GM12878 (cell line): ENCODE measurements at regions not wholly inside any gene's neighbourhood (a gene's known extent, or its start where the extent isn't known, plus 50 kb on each side); places are given as distances from the start of the nearest gene placed in this dataset.

Experiments
- ATAC-seq: fragments of 200-7000 bp; cut with Tn5 transposase; 3 replicates; pipeline ENCODE4 v1.9.1; 2020; ENCODE audit warnings: mild to moderate bottlenecking, moderate library complexity
- BruUV-seq: library from RNA; stranded (reverse); fragments of 400-500 nt; replicated peaks from 2 replicates; lab custom pipeline; 2021; lab: Mats Ljungman, UMichigan
- CTCF ChIA-PET: fragments of 300-600 bp; sonication (Branson Sonifier 250); formaldehyde crosslinking; extraction: SDS; loops from one replicate; lab custom pipeline; 2021; ENCODE audit warnings: inconsistent platforms; lab: Yijun Ruan, JAX
- POLR2A ChIA-PET: fragments of 350-600 bp; formaldehyde crosslinking; extraction: SDS; loops from one replicate; lab custom pipeline; 2021; ENCODE audit warnings: inconsistent platforms; lab: Charles Lee
- RAD21 ChIA-PET: fragments of 300-600 bp; sonication (Branson Sonifier 250); formaldehyde crosslinking; loops from one replicate; lab custom pipeline; 2023; ENCODE audit warnings: antibody characterized with exemption; ENCODE audit not compliant: unreplicated experiment; lab: Charles Lee
- SMC1A ChIA-PET: fragments of 300-600 bp; sonication (Branson Sonifier 250); formaldehyde crosslinking; loops from one replicate; lab custom pipeline; 2023; ENCODE audit not compliant: unreplicated experiment, uncharacterized antibody; lab: Charles Lee
- DNase-seq: peaks from one replicate; pipeline ENCODE4 v3.0.0-alpha.2; 2011; ENCODE audit warnings: low read depth, low spot score
- FAIRE-seq: peaks from 3 replicates; lab custom pipeline; 2011; peaks lifted over from hg19 to GRCh38; lab: Jason Lieb, UNC
- H2AFZ ChIP-seq: 2 replicates; pipeline ENCODE4 v1.6.0; 2011; ENCODE audit warnings: low read depth, low read length, control low read depth; ENCODE audit not compliant: control insufficient read depth
- H3K27ac ChIP-seq: 2 replicates; pipeline ENCODE4 v1.5.1; 2011; ENCODE audit warnings: control low read depth; ENCODE audit not compliant: control insufficient read depth, insufficient read depth
- H3K27me3 ChIP-seq, 2 experiments: replicated peaks in 1 of 2; 2 replicates each; pipeline versions ENCODE4 v1.6.0 to v1.6.1; 2011; ENCODE audit warnings: low read length in 1 of 2; ENCODE audit not compliant: control insufficient read depth in 2 of 2, insufficient read depth in 2 of 2
- H3K36me3 ChIP-seq, 2 experiments: 2 replicates each; pipeline ENCODE4 v1.5.1; 2011; ENCODE audit warnings: low read length in 1 of 2; ENCODE audit not compliant: control insufficient read depth in 2 of 2, insufficient read depth in 2 of 2
- H3K4me1 ChIP-seq: 2 replicates; pipeline ENCODE4 v1.6.1; 2011; ENCODE audit warnings: mild to moderate bottlenecking, low read length, moderate library complexity, mixed read lengths; ENCODE audit not compliant: control insufficient read depth, insufficient read depth
- H3K4me2 ChIP-seq: 2 replicates; pipeline ENCODE4 v1.6.0; 2011; ENCODE audit warnings: control low read depth; ENCODE audit not compliant: control insufficient read depth, insufficient read depth
- H3K4me3 ChIP-seq: fragments of 200-600 bp; sonication (generic); 2 replicates; pipeline ENCODE4 v1.5.1; 2016
- H3K79me2 ChIP-seq: 2 replicates; pipeline ENCODE4 v1.6.0; 2011; ENCODE audit warnings: low read length; ENCODE audit not compliant: control insufficient read depth, insufficient read depth
- H3K9ac ChIP-seq: 2 replicates; pipeline ENCODE4 v1.8.0; 2011; ENCODE audit warnings: low read length, control low read depth, mixed read lengths; ENCODE audit not compliant: control insufficient read depth, insufficient read depth
- H3K9me3 ChIP-seq: replicated peaks from 3 replicates; pipeline ENCODE4 v1.5.1; 2011; ENCODE audit warnings: mild to moderate bottlenecking, low read length; ENCODE audit not compliant: control insufficient read depth, insufficient read depth
- H4K20me1 ChIP-seq: 2 replicates; pipeline ENCODE4 v1.6.0; 2011; ENCODE audit not compliant: control insufficient read depth, insufficient read depth
- BACH1 ChIP-seq: fragments of 450-650 bp; IDR thresholded peaks from 2 replicates; pipeline ENCODE4 v1.6.1; 2017; ENCODE audit warnings: mild to moderate bottlenecking, borderline replicate concordance
- FOXK2 ChIP-seq: fragments of 450-650 bp; IDR thresholded peaks from 2 replicates; pipeline ENCODE4 v1.6.1; 2017; ENCODE audit warnings: mild to moderate bottlenecking, moderate library complexity
- PAX5 ChIP-seq: IDR thresholded peaks from 2 replicates; pipeline ENCODE4 v1.6.1; 2011; ENCODE audit warnings: low read depth, low read length, borderline replicate concordance
- WGBS: methylation state at CpG from one replicate; pipeline ENCODE4 v1.1.6; 2016; ENCODE audit warnings: low lambda C conversion rate; ENCODE audit not compliant: insufficient replicate concordance, insufficient coverage; ENCODE audit errors: missing lambda C conversion rate; 5-methylcytosine and 5-hydroxymethylcytosine counted together
- in situ Hi-C: fragments of 300-500 bp; cut with MboI; formaldehyde crosslinking; loops from 9 replicates; pipeline ENCODE4 v1.14.3; 2018; ENCODE audit warnings: mixed read lengths
- intact Hi-C: fragments of 100-400 bp; cut with micrococcal nuclease; formaldehyde crosslinking; loops from one replicate; pipeline ENCODE4 v1.14.2; 2022; ENCODE audit not compliant: unreplicated experiment
- TF ChIP-seq, protein P1 (sequence below): fragments of 450-650 bp; IDR thresholded peaks from 2 replicates; pipeline ENCODE4 v1.6.1; 2018; ENCODE audit warnings: mild to moderate bottlenecking, low read depth, moderate library complexity; ENCODE audit not compliant: partially characterized antibody
- TF ChIP-seq, protein P2 (sequence below): IDR thresholded peaks from 2 replicates; pipeline ENCODE4 v1.6.1; 2012; ENCODE audit warnings: low read depth, low read length, improper control_type of control experiment
- TF ChIP-seq, protein P3 (sequence below): fragments of 450-650 bp; IDR thresholded peaks from 2 replicates; pipeline ENCODE4 v1.6.1; 2016; ENCODE audit warnings: mild to moderate bottlenecking
- TF ChIP-seq, protein P4 (sequence below): fragments of 450-650 bp; formaldehyde crosslinking; IDR thresholded peaks from 2 replicates; pipeline ENCODE4 v1.4.0; 2020; ENCODE audit warnings: mild to moderate bottlenecking, moderate library complexity

GRCh38 chr2:65804777-65805176, 372.4 kb upstream of the SPRED2 start:
- Histone ChIP-seq H3K27me3 (no peaks in the 10 kb centered on the region), H3K4me3 (no peak overlapping the region), H2AFZ (no peak overlapping the region), H3K9me3 (no peaks in the 10 kb centered on the region), H4K20me1 (no peaks in the 10 kb centered on the region), H3K4me2 (no peak overlapping the region), H3K27ac (no peak overlapping the region), H3K4me1 (no peaks in the 10 kb centered on the region), H3K36me3 (no peaks in the 10 kb centered on the region), H3K9ac (no peak overlapping the region), H3K79me2 (no peaks in the 10 kb centered on the region)
- WGBS: 62% methylated on average over 3 of the region's 3 CpGs
- no TSS peak for BruUV-seq
- DNase-seq: no peak
- TF ChIP-seq, protein P1, sequence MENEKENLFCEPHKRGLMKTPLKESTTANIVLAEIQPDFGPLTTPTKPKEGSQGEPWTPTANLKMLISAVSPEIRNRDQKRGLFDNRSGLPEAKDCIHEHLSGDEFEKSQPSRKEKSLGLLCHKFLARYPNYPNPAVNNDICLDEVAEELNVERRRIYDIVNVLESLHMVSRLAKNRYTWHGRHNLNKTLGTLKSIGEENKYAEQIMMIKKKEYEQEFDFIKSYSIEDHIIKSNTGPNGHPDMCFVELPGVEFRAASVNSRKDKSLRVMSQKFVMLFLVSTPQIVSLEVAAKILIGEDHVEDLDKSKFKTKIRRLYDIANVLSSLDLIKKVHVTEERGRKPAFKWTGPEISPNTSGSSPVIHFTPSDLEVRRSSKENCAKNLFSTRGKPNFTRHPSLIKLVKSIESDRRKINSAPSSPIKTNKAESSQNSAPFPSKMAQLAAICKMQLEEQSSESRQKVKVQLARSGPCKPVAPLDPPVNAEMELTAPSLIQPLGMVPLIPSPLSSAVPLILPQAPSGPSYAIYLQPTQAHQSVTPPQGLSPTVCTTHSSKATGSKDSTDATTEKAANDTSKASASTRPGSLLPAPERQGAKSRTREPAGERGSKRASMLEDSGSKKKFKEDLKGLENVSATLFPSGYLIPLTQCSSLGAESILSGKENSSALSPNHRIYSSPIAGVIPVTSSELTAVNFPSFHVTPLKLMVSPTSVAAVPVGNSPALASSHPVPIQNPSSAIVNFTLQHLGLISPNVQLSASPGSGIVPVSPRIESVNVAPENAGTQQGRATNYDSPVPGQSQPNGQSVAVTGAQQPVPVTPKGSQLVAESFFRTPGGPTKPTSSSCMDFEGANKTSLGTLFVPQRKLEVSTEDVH: no peak
- TF ChIP-seq, protein P2, sequence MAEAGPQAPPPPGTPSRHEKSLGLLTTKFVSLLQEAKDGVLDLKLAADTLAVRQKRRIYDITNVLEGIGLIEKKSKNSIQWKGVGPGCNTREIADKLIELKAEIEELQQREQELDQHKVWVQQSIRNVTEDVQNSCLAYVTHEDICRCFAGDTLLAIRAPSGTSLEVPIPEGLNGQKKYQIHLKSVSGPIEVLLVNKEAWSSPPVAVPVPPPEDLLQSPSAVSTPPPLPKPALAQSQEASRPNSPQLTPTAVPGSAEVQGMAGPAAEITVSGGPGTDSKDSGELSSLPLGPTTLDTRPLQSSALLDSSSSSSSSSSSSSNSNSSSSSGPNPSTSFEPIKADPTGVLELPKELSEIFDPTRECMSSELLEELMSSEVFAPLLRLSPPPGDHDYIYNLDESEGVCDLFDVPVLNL: no peak
- no peak for TF ChIP-seq FOXK2
- no peak for TF ChIP-seq BACH1
- TF ChIP-seq, protein P3, sequence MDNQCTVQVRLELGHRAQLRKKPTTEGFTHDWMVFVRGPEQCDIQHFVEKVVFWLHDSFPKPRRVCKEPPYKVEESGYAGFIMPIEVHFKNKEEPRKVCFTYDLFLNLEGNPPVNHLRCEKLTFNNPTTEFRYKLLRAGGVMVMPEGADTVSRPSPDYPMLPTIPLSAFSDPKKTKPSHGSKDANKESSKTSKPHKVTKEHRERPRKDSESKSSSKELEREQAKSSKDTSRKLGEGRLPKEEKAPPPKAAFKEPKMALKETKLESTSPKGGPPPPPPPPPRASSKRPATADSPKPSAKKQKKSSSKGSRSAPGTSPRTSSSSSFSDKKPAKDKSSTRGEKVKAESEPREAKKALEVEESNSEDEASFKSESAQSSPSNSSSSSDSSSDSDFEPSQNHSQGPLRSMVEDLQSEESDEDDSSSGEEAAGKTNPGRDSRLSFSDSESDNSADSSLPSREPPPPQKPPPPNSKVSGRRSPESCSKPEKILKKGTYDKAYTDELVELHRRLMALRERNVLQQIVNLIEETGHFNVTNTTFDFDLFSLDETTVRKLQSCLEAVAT: no peak
- TF ChIP-seq, protein P4, sequence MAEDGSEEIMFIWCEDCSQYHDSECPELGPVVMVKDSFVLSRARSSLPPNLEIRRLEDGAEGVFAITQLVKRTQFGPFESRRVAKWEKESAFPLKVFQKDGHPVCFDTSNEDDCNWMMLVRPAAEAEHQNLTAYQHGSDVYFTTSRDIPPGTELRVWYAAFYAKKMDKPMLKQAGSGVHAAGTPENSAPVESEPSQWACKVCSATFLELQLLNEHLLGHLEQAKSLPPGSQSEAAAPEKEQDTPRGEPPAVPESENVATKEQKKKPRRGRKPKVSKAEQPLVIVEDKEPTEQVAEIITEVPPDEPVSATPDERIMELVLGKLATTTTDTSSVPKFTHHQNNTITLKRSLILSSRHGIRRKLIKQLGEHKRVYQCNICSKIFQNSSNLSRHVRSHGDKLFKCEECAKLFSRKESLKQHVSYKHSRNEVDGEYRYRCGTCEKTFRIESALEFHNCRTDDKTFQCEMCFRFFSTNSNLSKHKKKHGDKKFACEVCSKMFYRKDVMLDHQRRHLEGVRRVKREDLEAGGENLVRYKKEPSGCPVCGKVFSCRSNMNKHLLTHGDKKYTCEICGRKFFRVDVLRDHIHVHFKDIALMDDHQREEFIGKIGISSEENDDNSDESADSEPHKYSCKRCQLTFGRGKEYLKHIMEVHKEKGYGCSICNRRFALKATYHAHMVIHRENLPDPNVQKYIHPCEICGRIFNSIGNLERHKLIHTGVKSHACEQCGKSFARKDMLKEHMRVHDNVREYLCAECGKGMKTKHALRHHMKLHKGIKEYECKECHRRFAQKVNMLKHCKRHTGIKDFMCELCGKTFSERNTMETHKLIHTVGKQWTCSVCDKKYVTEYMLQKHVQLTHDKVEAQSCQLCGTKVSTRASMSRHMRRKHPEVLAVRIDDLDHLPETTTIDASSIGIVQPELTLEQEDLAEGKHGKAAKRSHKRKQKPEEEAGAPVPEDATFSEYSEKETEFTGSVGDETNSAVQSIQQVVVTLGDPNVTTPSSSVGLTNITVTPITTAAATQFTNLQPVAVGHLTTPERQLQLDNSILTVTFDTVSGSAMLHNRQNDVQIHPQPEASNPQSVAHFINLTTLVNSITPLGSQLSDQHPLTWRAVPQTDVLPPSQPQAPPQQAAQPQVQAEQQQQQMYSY: no peak
- TF ChIP-seq PAX5: no peak
- ATAC-seq: no peak
- ChIA-PET POLR2A (no interaction called here), RAD21 (no interaction called here), CTCF (no interaction called here), SMC1A (interaction anchor here (1.0 to 1.3 kb wide), 2 partner anchors 15 to 16 kb away, joined by 3 read pairs; no protein-coding TSS in a partner anchor)
- in situ Hi-C loops (no loop called here), intact Hi-C loops (no loop called here)
- no peak for FAIRE-seq
